HCT116 (cell line): ENCODE measurements at regions not wholly inside any gene's neighbourhood (a gene's known extent, or its start where the extent isn't known, plus 50 kb on each side); places are given as distances from the start of the nearest gene placed in this dataset.

Experiments used
- ATF3 ChIP-seq: IDR thresholded peaks from 2 replicates; pipeline ENCODE4 v1.6.1; 2012
- CBX3 ChIP-seq: IDR thresholded peaks from 2 replicates; pipeline ENCODE4 v1.6.1; 2012; ENCODE audit warnings: low read depth
- CEBPB ChIP-seq: IDR thresholded peaks from 2 replicates; pipeline ENCODE4 v1.6.1; 2012; ENCODE audit warnings: low read depth
- EGR1 ChIP-seq: IDR thresholded peaks from 2 replicates; pipeline ENCODE4 v1.6.1; 2012; ENCODE audit warnings: low read depth
- EZH2 ChIP-seq: fragments of 200-600 bp; sonication (generic); IDR thresholded peaks from 2 replicates; pipeline ENCODE4 v1.6.1; 2017; ENCODE audit warnings: antibody characterized with exemption, mixed run types
- FOSL1 ChIP-seq: IDR thresholded peaks from 2 replicates; pipeline ENCODE4 v1.6.1; 2012; ENCODE audit warnings: low read depth
- POLR2A ChIP-seq: IDR thresholded peaks from 2 replicates; pipeline ENCODE4 v1.7.0; 2011; ENCODE audit warnings: borderline replicate concordance; ENCODE audit not compliant: insufficient read depth, insufficient read length; ENCODE audit errors: extremely low read depth
- POLR2AphosphoS5 ChIP-seq: IDR thresholded peaks from 2 replicates; pipeline ENCODE4 v1.6.1; 2011; ENCODE audit warnings: mild to moderate bottlenecking, low read depth, low read length, moderate library complexity
- RAD21 ChIP-seq: IDR thresholded peaks from 2 replicates; pipeline ENCODE4 v1.6.1; 2012; ENCODE audit warnings: low read depth, mild to moderate bottlenecking
- REST ChIP-seq: IDR thresholded peaks from 2 replicates; pipeline ENCODE4 v1.6.1; 2012; ENCODE audit warnings: low read depth
- SIN3A ChIP-seq: IDR thresholded peaks from 2 replicates; pipeline ENCODE4 v1.6.1; 2012; ENCODE audit warnings: low read depth
- SP1 ChIP-seq: IDR thresholded peaks from 2 replicates; pipeline ENCODE4 v1.6.1; 2012; ENCODE audit warnings: low read depth
- SRF ChIP-seq: IDR thresholded peaks from 2 replicates; pipeline ENCODE4 v1.6.1; 2012; ENCODE audit warnings: low read depth
- TCF7L2 ChIP-seq: IDR thresholded peaks from 2 replicates; pipeline ENCODE4 v1.7.0; 2011; ENCODE audit warnings: borderline replicate concordance, inconsistent platforms; ENCODE audit not compliant: insufficient read depth, insufficient read length; ENCODE audit errors: extremely low read depth
- YY1 ChIP-seq: IDR thresholded peaks from 2 replicates; pipeline ENCODE4 v1.6.1; 2011; ENCODE audit warnings: low read length, low read depth, moderate library complexity, mild to moderate bottlenecking; ENCODE audit not compliant: insufficient replicate concordance; ENCODE audit errors: extremely low read depth

DNA sequence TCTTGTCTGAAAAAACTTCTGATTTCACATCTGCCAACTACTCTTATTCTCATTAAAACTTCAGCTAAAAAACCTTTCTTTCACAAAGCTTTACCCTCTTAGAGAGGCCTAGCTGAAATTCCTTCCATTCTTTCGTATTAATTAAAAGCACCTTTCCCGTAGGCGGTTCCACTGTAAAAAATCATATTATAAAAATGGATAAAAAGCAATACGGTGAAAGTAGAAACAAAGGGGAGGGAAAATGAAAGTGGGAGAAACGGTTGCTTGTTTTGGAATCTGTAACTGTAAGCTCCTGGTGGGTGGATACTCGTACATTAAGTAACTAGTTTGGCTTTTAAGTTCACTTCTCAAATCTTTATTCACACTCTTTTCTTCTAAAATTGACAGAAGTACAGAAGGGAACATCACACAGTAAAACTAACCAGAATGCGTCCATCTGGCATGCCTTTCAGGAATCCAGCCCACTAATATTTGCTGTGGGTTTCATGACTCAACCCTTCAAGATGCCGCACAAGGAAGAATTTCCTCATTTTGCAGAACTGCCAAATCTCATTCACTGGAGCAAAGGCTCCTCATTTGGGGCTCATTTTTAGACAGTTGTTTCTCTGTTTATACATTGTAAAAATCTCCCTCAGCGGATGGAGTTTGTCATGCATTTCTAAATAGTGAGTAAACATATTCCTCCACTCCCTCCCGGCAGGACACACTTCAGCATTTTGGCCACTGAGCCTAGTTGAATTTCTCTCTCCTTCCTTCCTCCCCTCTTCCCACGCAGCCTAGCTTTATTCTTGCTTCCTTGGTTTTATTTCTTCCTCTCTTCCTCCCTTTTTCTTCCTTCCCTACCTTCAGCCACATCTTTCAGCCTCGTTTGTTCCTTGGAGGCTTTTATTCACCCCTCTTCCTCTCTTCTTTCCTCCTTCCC is 419.5 kb upstream of the NAALADL2 start (continued):
- TF ChIP-seq REST = no peak
- no peak for TF ChIP-seq ATF3
- TF ChIP-seq POLR2A = no peak
- peak; percentile 88 for TF ChIP-seq CEBPB
- TF ChIP-seq FOSL1 = peak; percentile 88
- peak; percentile 72 for TF ChIP-seq SRF
- peak; percentile 78 for TF ChIP-seq POLR2AphosphoS5
- TF ChIP-seq SIN3A = peak; percentile 44
- peak; percentile 77 for TF ChIP-seq CBX3
- TF ChIP-seq SP1 = peak; percentile 89
- TF ChIP-seq EZH2 = no peak
- no peak for TF ChIP-seq YY1
- peak; percentile 26; the same call in 1 of the 2 replicates for TF ChIP-seq RAD21
- peak; percentile 64 for TF ChIP-seq EGR1
- TF ChIP-seq TCF7L2 = peak; percentile 64
